ENCODE measurements at regions not wholly inside any gene's neighbourhood (a gene's known extent, or its start where the extent isn't known, plus 50 kb on each side); places are given as distances from the start of the nearest gene placed in this dataset.

GRCh38 chr2:10235099-10235908, 67.4 kb upstream of the HPCAL1 start:
- intact Hi-C loops (cut with DNase I): no loop called here
- WGBS: 80% methylated on average over 26 of the region's 26 CpGs
- no peak overlapping the region for H3K4me3 ChIP-seq (ENCODE audit: low read length)
- no peak overlapping the region for H3K27ac ChIP-seq (ENCODE audit: low read length)
- no peaks in the 10 kb centered on the region for H3K9me3 ChIP-seq (ENCODE audit: control insufficient read depth, low read length)
- ATAC-seq (no peak), DNase-seq (no peak)
- H3K4me1 ChIP-seq (ENCODE audit: control insufficient read depth, insufficient read depth, low read length): peaks cover 10% of the 10 kb centered on the region
- H3K27me3 ChIP-seq (ENCODE audit: control insufficient read depth, insufficient read depth): no peaks in the 10 kb centered on the region

- no peak overlapping the region for H3K27ac ChIP-seq (ENCODE audit: low read length)
- peaks cover 10% of the 10 kb centered on the region for H3K4me1 ChIP-seq (ENCODE audit: control insufficient read depth, insufficient read depth, low read length)
- no peaks in the 10 kb centered on the region for H3K9me3 ChIP-seq (ENCODE audit: control insufficient read depth, low read length)
- DNase-seq (no peak), ATAC-seq (no peak)
- no peak overlapping the region for H3K4me3 ChIP-seq (ENCODE audit: low read length)
- intact Hi-C loops (cut with DNase I): no loop called here
- 86% methylated on average over 11 of the region's 11 CpGs for WGBS
- H3K27me3 ChIP-seq (ENCODE audit: control insufficient read depth, insufficient read depth): no peaks in the 10 kb centered on the region
Measured at GRCh38 chr2:10235909-10236550, 66.7 kb upstream of the HPCAL1 start.

DNA sequence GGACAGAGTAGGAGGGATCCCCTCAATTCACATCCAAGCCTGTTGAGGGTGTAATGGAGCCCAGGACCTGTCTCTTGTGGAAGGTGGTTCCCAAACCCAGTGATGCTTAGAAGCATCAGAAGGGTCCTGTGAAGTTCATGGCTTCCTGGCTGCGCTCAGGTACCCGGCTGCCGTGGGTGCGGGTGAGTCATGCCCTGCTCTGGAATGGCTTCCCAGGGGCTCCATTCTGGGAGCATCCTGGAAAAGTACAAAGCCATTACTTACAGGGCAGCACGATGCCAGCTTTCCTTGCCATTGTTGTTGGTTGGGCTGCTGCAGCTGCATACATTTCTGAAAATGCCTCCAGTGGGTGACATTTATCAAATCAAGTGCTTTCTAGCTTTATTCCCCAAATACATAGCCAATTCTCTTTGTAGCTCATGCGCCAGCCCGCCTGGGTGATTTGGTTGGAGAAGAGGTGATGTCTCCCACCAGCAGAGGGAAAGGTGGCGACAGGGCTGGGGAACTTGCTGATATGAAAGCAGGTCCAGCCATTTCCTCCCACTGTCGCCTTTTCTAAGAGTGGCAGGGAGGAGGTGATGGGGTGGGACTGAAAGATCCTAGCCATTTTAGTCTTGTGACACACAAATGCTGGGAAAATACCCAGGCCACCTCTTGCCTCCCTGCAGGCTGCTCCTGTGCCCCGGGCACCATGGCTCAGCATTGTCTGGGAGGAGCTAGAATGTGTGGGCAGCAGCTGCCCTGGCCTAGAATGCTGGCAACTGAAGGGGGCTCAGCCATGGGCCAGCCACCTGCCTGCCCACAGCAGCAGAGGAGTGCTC, 65.9 kb upstream of the HPCAL1 start:
- DNase-seq: peak in 1 of 3 donors; percentile 18
- Histone ChIP-seq H3K4me1 (ENCODE audit: control insufficient read depth, insufficient read depth, low read length) (peaks cover 10% of the 10 kb centered on the region), H3K27ac (ENCODE audit: low read length) (peak overlapping the region; percentile 11), H3K9me3 (ENCODE audit: control insufficient read depth, low read length) (no peaks in the 10 kb centered on the region), H3K27me3 (ENCODE audit: control insufficient read depth, insufficient read depth) (no peaks in the 10 kb centered on the region), H3K4me3 (ENCODE audit: low read length) (no peak overlapping the region)
- intact Hi-C loops (cut with DNase I): no loop called here
- WGBS: 75% methylated on average over 10 of the region's 10 CpGs
- ATAC-seq: no peak

DNA sequence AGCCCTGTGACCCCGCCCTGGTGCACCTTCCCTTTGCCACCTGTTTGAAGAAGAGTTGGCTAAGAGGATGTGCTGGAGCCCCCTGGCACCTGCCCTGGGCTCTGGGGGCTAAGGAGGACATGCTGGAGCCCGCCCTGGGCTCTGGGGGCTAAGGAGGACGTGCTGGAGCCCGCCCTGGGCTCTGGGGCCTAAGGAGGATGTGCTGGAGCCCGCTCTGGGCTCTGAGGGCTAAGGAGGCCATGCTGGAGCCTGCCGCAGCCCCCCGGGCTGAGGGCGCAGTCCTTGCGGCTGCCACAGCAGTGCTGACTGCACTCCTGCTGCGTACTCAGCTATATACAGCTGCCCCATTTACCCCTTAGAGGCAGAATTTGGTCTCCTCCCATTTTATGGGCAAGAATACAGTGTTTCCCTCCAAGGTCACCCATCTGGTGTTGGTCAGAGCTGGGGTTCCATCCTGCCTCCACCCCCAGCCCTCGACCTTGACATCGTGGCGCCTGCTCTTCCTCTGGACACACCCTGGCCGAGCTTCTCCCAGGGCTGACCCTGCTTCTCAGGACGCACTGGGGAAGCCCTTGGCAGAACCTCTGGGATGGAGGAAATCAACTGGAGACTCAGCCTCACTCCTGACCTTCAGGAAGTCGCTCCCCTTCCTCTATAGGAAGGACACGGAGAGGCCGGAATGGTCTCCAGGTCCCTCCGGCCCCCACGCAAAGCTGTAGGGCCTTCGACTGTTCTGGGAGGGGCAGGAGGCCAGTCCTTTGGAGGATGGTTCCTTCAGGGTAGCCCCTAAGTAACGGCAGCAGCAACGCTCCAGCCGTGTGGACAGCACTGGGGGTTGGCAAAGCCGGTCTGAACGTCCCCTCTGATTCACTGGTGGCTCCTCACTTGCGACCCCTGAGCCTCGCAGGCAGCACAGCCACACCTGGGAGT, 65.0 kb upstream of the HPCAL1 start:
- intact Hi-C loops (cut with DNase I): no loop called here
- H3K27me3 ChIP-seq (ENCODE audit: control insufficient read depth, insufficient read depth): no peaks in the 10 kb centered on the region
- H3K9me3 ChIP-seq (ENCODE audit: control insufficient read depth, low read length): no peaks in the 10 kb centered on the region
- peak overlapping the region; percentile 11 for H3K27ac ChIP-seq (ENCODE audit: low read length)
- H3K4me1 ChIP-seq (ENCODE audit: control insufficient read depth, insufficient read depth, low read length): peaks cover 10% of the 10 kb centered on the region
- H3K4me3 ChIP-seq (ENCODE audit: low read length): no peak overlapping the region
- ATAC-seq (peak; percentile 68 to 78), DNase-seq (peak in 2 of 3 donors; percentile 49 to 80)
- WGBS: 72% methylated on average over 28 of the region's 28 CpGs

GRCh38 chr2:10238396-10238795, 64.3 kb upstream of the HPCAL1 start:
- intact Hi-C loops (cut with DNase I): no loop called here
- no peak overlapping the region for H3K27ac ChIP-seq (ENCODE audit: low read length)
- H3K4me3 ChIP-seq (ENCODE audit: low read length): no peak overlapping the region
- no peaks in the 10 kb centered on the region for H3K9me3 ChIP-seq (ENCODE audit: control insufficient read depth, low read length)
- WGBS: 87% methylated on average over 7 of the region's 7 CpGs
- peaks cover 10% of the 10 kb centered on the region for H3K4me1 ChIP-seq (ENCODE audit: control insufficient read depth, insufficient read depth, low read length)
- H3K27me3 ChIP-seq (ENCODE audit: control insufficient read depth, insufficient read depth): no peaks in the 10 kb centered on the region
- ATAC-seq: no peak
- DNase-seq: no peak

DNA sequence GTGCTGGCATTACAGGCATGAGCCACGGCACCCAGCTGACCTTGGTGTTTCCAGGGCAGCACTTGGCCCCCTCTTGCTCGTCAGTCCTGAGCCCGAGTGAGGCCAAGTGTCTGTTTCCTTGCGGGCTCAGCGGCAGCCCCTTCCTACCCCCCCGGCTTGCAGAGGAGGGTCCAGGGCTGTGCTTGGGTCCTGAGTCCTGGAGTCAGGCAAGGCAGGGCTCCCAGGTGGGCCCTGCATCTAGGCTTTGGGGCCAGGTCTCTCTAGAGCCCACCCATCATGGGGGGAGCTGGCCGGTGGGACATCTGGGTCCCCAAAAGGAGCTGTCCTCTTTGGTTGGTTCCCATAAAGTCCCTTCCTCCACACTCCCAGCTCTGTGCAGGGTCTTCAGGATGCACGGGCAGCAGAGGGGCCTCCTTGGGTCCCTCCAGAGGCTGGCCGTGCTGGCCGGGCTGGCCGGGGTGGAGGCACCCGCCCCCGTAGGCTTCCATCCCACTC, 63.7 kb upstream of the HPCAL1 start:
- 71% methylated on average over 13 of the region's 13 CpGs for WGBS
- intact Hi-C loops (cut with DNase I): no loop called here
- H3K27ac ChIP-seq (ENCODE audit: low read length): no peak overlapping the region
- no peaks in the 10 kb centered on the region for H3K9me3 ChIP-seq (ENCODE audit: control insufficient read depth, low read length)
- H3K4me3 ChIP-seq (ENCODE audit: low read length): no peak overlapping the region
- H3K27me3 ChIP-seq (ENCODE audit: control insufficient read depth, insufficient read depth): no peaks in the 10 kb centered on the region
- no peak for DNase-seq
- peaks cover 10% of the 10 kb centered on the region for H3K4me1 ChIP-seq (ENCODE audit: control insufficient read depth, insufficient read depth, low read length)
- no peak for ATAC-seq

DNA sequence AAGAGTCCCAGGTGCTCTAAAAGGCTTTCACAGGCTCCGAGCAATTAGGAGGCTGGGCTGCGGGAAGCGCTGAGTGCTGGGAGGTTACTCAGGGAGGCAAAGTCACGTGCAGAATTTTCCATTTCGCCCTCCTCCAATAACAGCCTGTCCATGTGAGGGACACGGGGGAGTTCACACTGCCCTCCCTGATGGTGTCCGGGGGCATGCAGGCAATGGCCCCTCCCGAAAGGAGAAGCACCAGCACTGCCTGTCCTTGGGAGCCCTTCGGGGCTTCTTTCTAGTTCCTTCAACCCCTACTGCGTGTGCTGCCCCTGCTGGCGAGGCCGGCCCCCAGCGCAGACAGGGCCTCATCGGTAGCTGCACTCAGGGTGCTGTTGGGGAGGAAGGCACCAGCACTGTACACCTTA, 63.1 kb upstream of the HPCAL1 start:
- 62% methylated on average over 14 of the region's 14 CpGs for WGBS
- DNase-seq: no peak
- intact Hi-C loops (cut with DNase I): no loop called here
- Histone ChIP-seq H3K4me3 (ENCODE audit: low read length) (no peak overlapping the region), H3K27ac (ENCODE audit: low read length) (no peak overlapping the region), H3K9me3 (ENCODE audit: control insufficient read depth, low read length) (no peaks in the 10 kb centered on the region), H3K27me3 (ENCODE audit: control insufficient read depth, insufficient read depth) (no peaks in the 10 kb centered on the region), H3K4me1 (ENCODE audit: control insufficient read depth, insufficient read depth, low read length) (peaks cover 10% of the 10 kb centered on the region)
- ATAC-seq: no peak

DNA sequence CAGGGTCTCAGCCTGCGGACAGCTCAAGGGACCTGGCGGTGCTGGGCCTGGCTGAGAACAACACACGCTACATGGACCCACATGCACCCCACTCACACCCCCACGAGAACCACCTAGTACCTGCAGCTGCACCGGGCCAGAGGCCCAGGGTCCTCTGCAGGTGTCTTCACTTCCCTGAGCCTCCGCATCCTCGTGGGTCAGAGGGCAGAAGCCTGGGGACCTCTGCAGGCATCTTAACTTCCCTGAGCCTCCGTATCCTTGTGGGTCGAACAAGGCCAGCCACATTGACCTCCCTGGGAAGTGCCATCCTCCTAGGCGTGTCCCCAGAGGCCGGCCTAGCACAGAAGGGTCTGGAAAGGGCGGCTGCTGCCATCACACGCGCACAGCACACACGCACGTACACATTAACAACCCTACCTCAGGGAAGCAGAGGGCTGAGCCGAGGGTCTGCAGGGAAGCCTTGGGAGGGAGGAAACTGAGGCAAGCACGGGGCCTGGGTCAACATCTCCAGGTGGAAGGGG, 62.5 kb upstream of the HPCAL1 start:
- peaks cover 7% of the 10 kb centered on the region for H3K4me1 ChIP-seq (ENCODE audit: control insufficient read depth, insufficient read depth, low read length)
- no peak overlapping the region for H3K27ac ChIP-seq (ENCODE audit: low read length)
- ATAC-seq (no peak), DNase-seq (no peak)
- no peak overlapping the region for H3K4me3 ChIP-seq (ENCODE audit: low read length)
- H3K27me3 ChIP-seq (ENCODE audit: control insufficient read depth, insufficient read depth): no peaks in the 10 kb centered on the region
- 94% methylated on average over 18 of the region's 18 CpGs for WGBS
- intact Hi-C loops (cut with DNase I): no loop called here
- H3K9me3 ChIP-seq (ENCODE audit: control insufficient read depth, low read length): no peaks in the 10 kb centered on the region

DNA sequence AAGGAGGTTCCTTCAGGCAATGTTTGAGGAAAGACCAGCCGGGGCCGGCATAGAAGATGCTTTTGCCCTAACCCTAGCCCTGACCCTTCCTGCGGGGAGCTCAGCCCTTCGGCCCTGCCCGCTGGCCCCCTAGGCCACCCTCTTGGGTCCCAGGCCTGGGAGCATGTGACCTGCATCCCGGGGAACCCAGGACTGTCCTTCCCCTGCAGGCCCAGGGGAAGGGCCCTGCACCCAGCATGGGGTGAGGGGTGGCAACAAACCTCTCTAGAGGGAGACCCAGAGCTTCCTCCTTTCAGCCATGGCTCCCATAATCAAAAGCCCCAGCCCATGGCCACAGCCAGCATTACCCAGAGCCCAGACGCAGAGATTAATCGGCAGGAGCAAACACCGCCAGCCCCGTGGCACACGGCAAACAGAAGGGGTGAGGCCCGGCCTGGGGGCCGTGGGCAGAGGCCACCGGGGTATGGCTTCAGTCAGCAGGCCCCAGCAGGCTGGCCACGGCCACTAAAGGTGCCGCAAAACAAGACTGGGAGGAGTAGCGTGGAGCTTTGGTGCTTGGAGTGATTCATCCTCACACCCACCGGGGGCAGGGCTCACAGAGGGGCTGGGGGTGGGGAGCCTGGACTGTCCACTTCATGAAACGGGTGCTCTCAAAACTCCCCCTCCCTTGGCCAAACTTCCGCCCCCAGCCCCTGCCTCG, 61.6 kb upstream of the HPCAL1 start:
- no peak for DNase-seq
- ATAC-seq: no peak
- H3K4me1 ChIP-seq (ENCODE audit: control insufficient read depth, insufficient read depth, low read length): peaks cover 7% of the 10 kb centered on the region
- intact Hi-C loops (cut with DNase I): no loop called here
- no peaks in the 10 kb centered on the region for H3K9me3 ChIP-seq (ENCODE audit: control insufficient read depth, low read length)
- H3K27ac ChIP-seq (ENCODE audit: low read length): no peak overlapping the region
- H3K4me3 ChIP-seq (ENCODE audit: low read length): no peak overlapping the region
- H3K27me3 ChIP-seq (ENCODE audit: control insufficient read depth, insufficient read depth): no peaks in the 10 kb centered on the region
- 96% methylated on average over 21 of the region's 21 CpGs for WGBS

Data from right cardiac atrium (tissue), 5 donors.